ENCODE measurements at regions not wholly inside any gene's neighbourhood (a gene's known extent, or its start where the extent isn't known, plus 50 kb on each side); places are given as distances from the start of the nearest gene placed in this dataset.

DNA sequence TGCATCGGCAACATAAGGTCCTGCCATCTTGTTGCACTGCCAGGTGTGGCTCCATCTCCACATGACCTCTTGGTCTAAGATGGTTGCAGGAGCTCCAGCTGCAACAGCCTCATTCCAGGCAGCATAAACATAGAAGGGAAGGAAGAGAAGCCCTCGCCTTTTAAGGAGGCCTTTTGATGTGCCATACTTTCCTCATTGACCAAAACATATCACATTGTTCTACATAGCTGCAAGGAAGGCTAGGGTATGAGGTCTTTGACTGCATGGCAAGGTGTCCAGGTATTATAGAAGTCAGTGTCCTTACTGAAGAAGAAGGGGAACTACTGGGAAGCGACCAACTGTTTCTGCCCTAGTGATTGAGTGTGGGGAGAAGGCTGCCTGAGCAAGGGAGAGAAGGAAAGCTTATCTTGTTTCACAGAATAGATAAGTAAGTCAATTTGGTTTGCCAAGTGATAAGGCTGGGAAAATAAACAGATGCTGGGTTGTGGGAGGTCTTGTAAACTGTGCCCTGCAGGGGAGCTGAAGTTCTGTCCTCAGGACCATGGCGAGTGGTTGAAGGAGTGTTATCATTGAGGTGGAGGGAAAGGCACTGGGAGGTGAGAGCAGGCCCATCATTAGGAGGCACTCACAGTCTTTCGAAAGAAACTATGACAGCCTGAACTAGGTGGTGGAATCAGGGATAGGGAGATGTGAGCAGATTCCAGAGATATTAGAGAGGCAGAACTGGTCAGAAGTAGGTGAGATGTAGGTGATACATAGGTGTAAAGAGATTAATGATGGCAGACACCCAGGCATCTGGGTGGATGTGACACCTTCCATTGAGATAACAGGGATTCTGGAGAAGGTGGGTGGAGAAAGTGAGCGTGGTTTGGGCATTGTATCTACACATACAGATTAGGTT, 93.8 kb upstream of the IGF1R start:
- no peak for DNase-seq (ENCODE audit: low read depth in 2 of 2)

DNA sequence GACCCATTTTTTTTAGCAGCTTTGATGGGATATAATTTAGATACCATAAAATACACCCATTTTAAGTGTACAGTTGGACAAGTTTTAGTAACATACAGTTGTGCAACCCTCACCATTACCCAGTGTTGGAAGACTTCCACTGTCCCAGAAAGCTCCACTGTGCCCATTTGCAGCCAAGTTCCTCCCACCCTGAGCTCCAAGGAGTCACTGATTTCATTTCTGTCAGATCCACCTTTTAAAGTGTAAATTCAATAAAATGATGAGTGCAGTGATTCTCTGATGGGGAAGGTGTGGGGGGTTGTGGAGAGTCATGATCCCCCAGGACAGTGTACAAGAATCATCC, 93.2 kb upstream of the IGF1R start:
- DNase-seq (ENCODE audit: low read depth in 2 of 2): no peak

DNA sequence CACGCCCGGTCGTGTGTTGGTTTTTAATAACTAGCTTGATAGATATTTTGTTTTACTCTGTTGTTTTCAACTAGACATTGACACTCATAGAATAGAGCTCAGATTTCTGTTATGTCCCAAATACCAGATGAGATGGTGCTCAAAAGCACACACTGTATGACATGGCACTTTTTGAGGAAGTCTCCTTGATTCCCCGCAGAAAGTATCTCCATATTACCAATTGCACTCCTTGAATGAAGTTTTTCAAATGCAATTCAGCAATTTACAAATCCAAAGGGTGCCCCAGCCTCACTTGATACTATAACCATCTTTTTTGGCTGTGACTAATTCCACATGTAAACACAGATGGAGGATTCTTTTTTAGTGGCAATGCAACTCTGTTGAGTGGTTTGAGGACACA, 92.0 kb upstream of the IGF1R start:
- no peak for DNase-seq (ENCODE audit: low read depth in 2 of 2)

DNA sequence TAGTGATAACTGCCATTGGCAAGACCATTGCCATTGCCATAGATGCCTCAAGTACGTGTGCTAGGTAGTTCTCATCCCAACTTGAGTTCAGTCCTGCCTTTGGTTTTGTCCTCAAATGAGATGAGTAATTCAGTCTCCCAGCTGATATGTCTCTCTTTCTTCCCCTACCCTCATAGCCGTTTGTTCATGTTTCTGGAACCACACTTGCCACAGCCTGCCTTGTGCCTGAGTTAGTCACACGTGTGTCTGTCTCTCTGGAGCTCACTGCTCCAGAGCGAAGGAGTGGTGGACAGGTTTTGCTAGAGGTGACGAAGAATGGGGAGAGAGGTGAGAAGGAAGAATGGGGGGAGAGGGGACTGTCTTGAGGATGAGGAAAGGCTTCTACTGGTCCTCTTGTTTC, 88.0 kb upstream of the IGF1R start:
- DNase-seq (ENCODE audit: low read depth in 2 of 2): no peak

DNA sequence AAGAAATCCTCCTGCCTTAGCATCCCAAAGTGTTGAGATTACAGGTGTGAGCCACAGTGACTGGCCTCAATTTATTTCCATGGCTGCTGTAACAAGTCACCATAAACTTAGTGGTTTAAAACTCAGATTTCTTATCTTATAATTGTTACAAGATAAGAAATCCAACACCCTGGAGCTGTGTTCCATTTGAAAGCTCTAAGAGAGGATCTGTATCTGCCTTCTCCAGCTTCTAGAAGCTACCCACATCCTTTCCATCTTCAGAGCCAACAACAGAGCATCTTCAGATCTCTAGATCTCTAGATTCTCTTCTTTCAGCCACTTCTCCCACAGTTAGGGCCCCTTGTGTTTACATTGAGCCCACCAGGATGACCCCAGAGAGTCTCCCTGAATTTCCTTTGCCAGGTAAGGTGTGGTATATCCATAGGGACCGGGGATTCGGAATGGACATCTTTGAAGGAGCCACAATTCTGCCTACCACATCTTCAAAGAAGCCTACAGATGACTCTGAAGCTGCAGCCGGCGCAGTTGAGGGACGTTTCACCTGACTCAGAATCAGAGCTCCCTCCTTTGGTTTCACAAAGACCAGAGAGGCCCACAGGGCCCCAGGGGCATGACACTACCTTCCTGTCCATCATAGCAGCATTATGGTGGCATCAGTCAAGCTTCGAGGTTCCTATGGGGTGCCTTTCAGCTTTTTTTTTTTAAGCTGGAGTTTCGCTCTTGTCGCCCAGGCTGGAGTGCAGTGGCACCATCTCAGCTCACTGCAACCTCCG, 87.0 kb upstream of the IGF1R start:
- no peak for DNase-seq (ENCODE audit: low read depth in 2 of 2)

DNA sequence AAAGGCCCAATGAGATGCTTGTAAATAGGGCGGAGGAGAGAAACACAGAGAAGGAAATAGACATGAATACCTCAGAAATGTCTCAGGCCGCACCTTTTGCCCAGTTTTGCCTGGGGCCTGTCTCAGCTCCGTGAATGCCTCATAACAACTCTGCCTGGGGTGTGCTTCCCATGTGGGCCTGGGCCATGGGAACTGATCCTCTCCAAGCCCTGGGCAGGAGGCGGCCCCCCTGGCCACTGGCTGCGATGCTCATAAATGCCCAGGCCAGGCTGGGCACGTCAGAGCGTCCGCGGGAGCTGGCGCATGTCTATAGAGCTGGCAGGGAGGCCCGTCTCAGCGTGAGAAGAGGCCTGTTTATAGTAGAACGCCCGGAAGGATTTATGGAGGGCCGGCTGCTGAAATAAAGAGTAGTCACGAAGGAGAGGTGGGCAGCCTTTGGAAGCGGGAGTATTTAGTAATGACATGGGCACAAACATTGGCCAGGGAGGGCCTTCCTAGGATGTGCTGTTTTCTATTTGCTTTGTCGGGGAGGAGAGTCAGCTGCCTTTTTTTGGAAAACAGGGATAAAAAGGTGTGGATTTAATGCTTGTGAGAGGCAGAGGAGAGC, 85.9 kb upstream of the IGF1R start:
- no peak for DNase-seq (ENCODE audit: low read depth in 2 of 2)

DNA sequence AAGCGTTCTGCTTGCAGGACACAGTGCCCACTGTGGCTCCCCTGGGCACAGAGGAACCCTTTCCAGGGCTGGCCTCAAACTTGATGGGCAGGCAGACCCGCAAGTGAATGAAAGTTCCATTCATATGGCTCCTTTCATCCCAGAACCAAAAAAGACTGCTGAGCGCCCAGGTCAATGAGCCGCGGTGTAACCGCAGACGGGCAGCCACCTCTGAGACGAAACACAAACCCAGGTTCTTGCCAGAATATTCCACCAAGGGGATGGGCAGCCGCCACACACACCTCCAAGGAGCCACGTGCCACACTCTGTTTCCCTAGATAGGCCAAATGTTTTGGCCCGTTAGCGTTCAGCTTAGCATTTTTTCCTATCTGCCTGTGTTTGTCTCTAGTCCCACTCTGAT, 82.8 kb upstream of the IGF1R start:
- no peak for DNase-seq (ENCODE audit: low read depth in 2 of 2)

DNA sequence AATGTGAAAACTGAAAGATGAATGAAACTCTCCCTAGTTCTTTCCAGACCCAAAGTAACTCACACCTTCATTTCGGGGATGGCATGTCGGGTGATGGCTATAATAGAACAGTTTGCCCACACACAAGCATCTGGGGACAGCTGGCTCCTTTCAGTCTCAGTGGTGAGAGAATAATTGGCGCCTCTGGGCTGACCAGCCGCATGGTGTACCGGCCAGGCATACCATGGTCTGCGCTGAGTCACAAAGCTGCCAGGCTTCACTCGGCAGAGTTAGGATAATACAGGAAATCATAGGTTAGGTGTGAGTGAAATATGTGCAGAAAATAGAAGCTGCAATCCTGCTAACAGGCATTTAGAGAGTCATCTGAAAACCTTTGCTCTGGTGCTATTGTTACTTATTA, 80.4 kb upstream of the IGF1R start:
- no peak for DNase-seq (ENCODE audit: low read depth in 2 of 2)

DNA sequence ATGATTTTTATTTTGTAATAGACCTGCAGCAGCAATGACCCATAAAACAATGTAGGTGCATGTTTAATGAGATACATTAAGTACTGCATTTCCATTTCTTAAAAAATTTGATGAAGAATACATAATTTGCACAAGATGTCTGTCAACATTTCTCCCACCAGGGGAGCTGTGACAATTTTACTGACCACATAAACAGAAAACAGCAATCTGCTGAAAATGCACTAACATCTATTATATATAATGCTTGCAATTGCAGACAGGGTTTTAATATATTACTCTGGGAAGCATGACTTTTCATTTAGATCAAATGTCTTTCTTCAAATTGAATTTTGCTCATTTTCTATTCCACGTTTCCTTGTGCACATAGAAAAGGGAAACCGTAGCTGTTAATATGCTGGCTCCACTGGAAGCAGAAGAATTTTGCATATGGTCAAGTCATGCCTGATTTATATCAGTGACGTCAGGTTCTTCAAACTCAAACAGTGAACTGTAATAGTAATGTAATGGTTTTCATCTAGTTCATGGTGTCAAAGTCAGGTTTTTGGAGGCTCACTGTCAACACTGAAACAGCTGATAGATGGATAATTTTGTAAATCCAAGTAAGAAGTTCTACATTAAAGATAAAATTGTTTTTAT, 79.8 kb upstream of the IGF1R start:
- no peak for DNase-seq (ENCODE audit: low read depth in 2 of 2)

DNA sequence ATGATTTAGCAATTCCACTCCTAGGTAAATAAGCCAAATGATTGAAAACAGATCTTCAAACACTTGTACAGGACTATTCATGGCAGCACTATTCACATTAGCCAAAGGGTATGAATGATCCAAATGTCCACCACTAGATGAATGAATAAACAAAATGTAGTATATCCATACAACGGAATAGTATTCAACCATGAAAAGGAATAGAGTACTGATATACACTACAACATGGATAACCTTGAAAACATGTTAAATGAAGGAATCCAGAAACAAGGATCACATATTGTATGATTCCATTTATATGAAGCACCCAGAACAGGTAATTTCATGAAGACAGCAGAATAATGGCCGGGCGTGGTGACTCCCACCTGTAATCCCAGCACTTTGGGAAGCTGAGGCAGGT, 78.2 kb upstream of the IGF1R start:
- DNase-seq (ENCODE audit: low read depth in 2 of 2): no peak

DNA sequence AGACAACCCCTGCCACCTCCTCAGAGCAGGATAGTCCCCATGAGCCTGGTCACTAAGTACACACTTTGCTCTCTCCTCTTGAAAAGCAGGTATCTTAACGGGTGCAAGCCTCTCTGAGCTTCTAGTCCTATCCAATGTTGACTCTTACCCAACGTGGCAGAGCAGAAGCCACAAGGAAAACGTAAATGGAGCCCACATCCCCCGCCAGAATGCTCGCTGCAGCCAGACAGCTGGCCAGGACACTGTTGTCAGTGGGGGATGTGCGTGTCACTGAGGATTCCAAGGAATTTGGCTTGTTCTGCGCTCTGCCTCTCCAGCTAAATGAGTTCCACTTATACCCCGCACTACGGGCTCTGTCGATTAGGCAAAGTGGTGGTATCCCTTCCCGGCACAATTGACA, 67.8 kb upstream of the IGF1R start:
- no peak for DNase-seq (ENCODE audit: low read depth in 2 of 2)

DNA sequence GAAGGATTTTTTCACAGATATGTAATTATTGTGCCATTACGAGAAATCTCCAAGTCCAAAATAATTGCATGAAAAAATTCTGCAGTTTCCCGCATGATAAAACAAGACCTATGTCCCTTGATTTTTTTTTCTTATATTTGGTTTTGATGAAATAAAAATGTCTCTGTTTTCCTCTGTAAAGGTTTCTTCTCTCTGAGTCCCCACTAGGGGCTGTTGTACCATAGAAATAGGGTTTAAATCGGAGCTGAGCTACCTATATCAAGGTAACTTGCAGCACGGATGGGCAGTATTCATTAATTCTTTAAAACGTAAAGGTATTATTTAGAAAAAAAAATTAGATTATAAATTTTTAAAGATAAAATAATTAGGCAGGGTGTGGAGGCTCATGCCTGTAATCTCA, 66.6 kb upstream of the IGF1R start:
- DNase-seq (ENCODE audit: low read depth in 2 of 2): no peak

DNA sequence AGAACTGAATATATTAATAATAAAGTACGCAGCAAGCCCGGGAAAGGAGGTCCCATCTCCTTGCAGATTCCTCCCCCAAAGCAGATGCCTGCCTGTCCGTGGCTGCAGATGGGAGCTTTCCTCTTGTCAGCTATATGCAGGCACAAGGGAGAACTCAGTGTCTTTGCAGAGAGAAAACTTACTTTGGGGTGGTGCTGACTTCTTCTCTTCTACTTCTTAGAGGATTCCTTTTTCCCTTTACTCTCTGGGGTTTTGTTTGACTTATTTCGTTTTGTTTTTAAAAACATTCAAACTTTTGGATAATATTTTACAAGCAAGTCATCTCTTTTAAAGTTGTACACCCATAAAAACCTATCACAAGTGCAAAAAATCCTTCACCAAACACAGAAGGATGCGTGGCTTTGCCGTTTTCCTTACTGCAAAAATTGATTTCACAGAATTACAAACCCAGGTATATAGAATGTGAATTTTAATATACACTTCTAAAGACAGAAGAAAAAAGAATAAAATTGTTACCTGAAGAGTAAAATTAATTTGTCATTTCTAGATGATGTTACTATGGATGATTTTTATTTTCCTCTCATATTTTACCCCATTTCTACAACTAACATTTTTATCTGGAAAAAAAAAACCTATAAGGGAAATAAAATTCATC, 65.3 kb upstream of the IGF1R start:
- DNase-seq (ENCODE audit: low read depth in 2 of 2): no peak

DNA sequence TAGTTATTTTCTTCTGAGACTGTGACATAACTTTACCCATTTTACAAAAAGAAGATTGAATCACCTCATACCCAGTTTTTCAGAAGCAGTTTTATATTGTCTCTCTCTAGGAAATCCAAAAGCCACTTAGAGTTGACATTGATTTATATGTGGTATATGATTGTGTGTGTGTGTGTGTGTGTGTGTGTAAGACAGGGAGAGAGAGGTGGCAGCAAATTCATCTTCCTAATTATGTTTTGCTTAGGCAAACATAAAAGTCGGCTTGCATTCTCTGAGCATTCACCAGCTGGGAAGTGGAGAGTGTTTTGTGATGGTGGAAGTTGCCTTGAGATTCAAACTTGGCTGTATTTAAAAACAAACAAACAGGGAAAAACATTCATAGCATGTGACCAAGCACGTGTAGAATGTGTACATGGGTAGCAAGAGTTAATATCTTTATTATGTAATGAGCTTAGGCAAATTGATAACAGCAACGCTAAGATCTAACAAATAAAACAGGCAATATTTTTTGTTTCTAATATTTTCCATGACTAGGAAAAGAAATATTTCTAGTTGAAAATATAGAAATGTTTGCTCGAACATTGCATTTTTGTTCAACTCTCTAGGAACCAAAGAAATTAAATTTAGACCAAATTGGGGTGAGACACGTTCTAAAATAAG, 64.4 kb upstream of the IGF1R start:
- no peak for DNase-seq (ENCODE audit: low read depth in 2 of 2)

DNA sequence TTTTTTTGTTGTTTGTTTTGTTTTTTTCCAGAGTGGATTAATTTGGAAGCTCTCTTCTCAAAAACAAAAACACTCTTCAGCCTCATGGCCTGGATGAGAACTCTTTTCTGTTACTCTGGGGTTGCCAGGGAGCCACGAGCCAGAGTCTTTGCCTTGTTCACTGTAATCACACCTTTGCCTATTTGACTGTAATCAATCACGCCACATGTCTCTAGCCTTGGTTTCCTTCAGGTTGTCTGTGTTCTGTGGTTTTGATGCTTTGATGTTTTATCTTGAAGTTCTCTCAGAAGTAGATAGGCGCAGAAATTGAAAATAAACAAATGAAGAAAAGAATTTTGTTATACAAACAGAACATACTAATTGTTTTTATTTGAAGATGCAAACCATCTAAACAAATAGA, 62.3 kb upstream of the IGF1R start:
- no peak for DNase-seq (ENCODE audit: low read depth in 2 of 2)

DNA sequence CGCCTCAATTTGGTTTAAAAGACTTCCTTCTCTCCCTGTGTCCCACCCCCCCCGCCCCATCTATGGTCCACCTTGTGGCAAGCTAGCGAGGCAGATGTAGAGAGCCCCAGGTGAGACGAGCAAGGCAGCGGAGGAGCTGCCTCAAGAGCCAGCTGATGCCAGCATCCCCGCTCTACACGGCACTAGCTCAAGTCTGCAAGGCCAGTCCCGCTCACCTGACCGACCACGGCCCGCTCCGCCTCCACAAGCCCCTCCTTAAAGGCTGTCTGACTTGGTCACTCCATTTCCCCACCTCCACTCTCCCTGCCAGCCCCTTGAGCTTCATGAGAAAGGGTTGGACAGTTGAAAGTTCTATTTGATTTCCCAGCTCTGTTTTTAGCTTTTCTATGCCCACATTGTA, 56.2 kb upstream of the IGF1R start:
- no peak for DNase-seq (ENCODE audit: low read depth in 2 of 2)

DNA sequence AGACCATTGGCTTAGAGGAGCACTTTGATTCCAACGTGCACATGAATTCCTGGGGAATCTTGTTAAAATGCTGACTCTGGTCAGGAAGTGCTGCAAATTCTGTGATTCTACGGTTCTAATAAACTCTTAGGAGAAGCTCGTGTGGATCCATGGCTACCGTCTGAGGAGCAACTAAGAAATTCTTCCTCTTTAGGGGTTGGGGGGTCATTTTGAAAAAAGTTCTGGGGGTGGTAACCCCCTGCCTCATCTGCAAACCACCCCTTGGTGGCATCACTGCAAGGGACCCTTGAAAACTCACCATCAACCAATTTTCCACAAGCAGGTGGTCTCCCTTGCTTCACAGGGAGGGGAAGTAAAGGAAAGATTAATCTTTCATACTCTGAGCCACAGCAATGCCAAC, 52.2 kb upstream of the IGF1R start:
- no peak for DNase-seq (ENCODE audit: low read depth in 2 of 2)

DNA sequence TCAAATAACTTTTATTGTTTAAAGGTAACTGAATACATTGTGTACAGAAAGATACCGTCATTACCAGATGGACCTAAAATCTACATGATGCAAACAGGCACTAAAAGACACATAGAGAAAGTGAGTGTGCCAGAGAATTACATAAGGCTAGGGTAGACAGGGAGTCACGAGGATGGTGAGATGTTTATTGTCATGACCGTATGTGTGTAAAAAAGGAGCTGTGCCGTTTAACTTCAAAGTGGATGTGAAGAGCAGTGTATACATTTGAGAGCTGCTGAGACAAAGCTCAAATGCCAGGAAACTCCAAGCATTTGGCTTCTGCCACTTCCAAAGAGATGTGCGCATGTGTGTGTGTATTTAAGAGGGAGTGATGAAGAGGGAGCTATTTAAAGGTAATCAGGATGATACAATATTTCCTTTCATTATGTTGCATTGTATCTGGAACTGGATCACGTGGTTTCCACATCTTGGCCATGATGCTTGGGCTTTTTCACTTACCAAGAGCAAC, 51.4 kb upstream of the IGF1R start:
- no peak for DNase-seq (ENCODE audit: low read depth in 2 of 2)

DNA sequence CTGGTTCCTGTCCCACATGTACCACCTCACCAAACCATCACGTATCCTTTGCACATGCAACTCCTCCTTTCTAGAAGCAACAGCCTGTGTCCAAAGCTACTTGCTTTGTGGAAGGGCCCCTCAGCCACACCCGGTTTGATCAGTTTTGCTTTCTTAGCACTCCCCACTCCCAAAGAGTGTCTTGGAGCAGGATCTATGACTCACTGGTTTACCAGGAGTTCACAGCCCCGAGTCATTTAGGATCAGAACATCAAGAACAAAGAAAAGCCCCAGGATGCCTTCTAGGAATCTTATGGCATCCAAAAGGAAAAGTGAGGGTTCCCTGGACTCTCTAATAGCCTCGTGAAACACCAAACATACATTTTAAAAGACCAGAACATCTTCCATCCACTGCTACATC, 50.7 kb upstream of the IGF1R start:
- no peak for DNase-seq (ENCODE audit: low read depth in 2 of 2)
